ENCODE measurements at regions not wholly inside any gene's neighbourhood (a gene's known extent, or its start where the extent isn't known, plus 50 kb on each side); places are given as distances from the start of the nearest gene placed in this dataset.

GRCh38 chr2:120956486-120957156 lies 221.0 kb downstream of the GLI2 start:
- no peak for DNase-seq

- no peak for DNase-seq
Observed at GRCh38 chr2:120957905-120958304, 222.2 kb downstream of the GLI2 start.

- DNase-seq, result no peak
Observed at GRCh38 chr2:120958623-120959366, 223.1 kb downstream of the GLI2 start.

- no peak for DNase-seq
Observed at GRCh38 chr2:120959426-120959825, 223.8 kb downstream of the GLI2 start.

- no peak for DNase-seq
Observed at GRCh38 chr2:120960770-120961366, 225.2 kb downstream of the GLI2 start.

- no peak for DNase-seq
Observed at GRCh38 chr2:120961396-120961795, 225.7 kb downstream of the GLI2 start.

- no peak for DNase-seq
Observed at GRCh38 chr2:120963997-120964705, 228.5 kb downstream of the GLI2 start.

GRCh38 chr2:120964819-120965218 lies 229.2 kb downstream of the GLI2 start:
- no peak for DNase-seq

- DNase-seq, result no peak
Observed at GRCh38 chr2:120966510-120967254, 231.0 kb downstream of the GLI2 start.

GRCh38 chr2:120968307-120969015 lies 232.8 kb downstream of the GLI2 start:
- DNase-seq, result no peak

- no peak for DNase-seq
Observed at GRCh38 chr2:120969613-120970355, 234.1 kb downstream of the GLI2 start.

- DNase-seq, result no peak
Observed at GRCh38 chr2:120971866-120972265, 236.2 kb downstream of the GLI2 start.

- no peak for DNase-seq
Observed at GRCh38 chr2:120972286-120972685, 236.6 kb downstream of the GLI2 start.

GRCh38 chr2:120973196-120973595 lies 237.5 kb downstream of the GLI2 start:
- DNase-seq, result no peak

GRCh38 chr2:120974950-120975349 lies 239.3 kb downstream of the GLI2 start:
- DNase-seq, result no peak

GRCh38 chr2:120976501-120977307 lies 241.0 kb downstream of the GLI2 start:
- no peak for DNase-seq

GRCh38 chr2:120977582-120978358 lies 242.1 kb downstream of the GLI2 start:
- no peak for DNase-seq

GRCh38 chr2:120978359-120979050 lies 242.8 kb downstream of the GLI2 start:
- no peak for DNase-seq

- DNase-seq, result no peak
Observed at GRCh38 chr2:120979398-120979797, 243.7 kb downstream of the GLI2 start.
